ENCODE measurements at regions not wholly inside any gene's neighbourhood (a gene's known extent, or its start where the extent isn't known, plus 50 kb on each side); places are given as distances from the start of the nearest gene placed in this dataset.

GRCh38 chr13:78317030-78317429, 286.3 kb downstream of the POU4F1 start:
- H4K20me1 ChIP-seq (replicated peaks; ENCODE audit: insufficient read depth): no peaks in the 10 kb centered on the region
- no peak overlapping the region for H2AFZ ChIP-seq
- H3K27me3 Mint-ChIP-seq (ENCODE audit: insufficient read depth, low read depth, poor library complexity): peaks cover 1% of the 10 kb centered on the region
- H3K4me1 Mint-ChIP-seq: no peaks in the 10 kb centered on the region; the same call in 2 of the 3 replicates
- no peaks in the 10 kb centered on the region for H3K36me3 ChIP-seq (ENCODE audit: insufficient read depth)
- H3K4me3 ChIP-seq: no peak overlapping the region
- H3K27ac ChIP-seq (ENCODE audit: low read depth): no peak overlapping the region
- no peak overlapping the region for H3K4me3 Mint-ChIP-seq
- H3K79me2 ChIP-seq (replicated peaks; ENCODE audit: insufficient read depth): no peaks in the 10 kb centered on the region
- H3K27ac Mint-ChIP-seq: no peak overlapping the region; the same call in 1 of the 2 replicates
- no peaks in the 10 kb centered on the region for H3K36me3 Mint-ChIP-seq (ENCODE audit: low read depth)
- no peaks in the 10 kb centered on the region for H3K27me3 ChIP-seq (ENCODE audit: insufficient read depth)
- TF ChIP-seq CTCF (conservative IDR thresholded peaks at IDR 0.05; ENCODE audit: low read depth in 2 of 2) (peak; percentile 53 to 62), NANOG (IDR thresholded peaks at IDR 0.05; ENCODE audit: borderline replicate concordance) (no peak)
- H3K4me1 ChIP-seq (ENCODE audit: insufficient read depth): peaks cover 5% of the 10 kb centered on the region; the same call in 1 of the 2 replicates
- no peaks in the 10 kb centered on the region for H3K9me3 Mint-ChIP-seq
- ATAC-seq: peak; percentile 62
- DNase-seq (ENCODE audit: low spot score): peak; percentile 34
- no peak overlapping the region for H3K4me2 ChIP-seq
- H3F3A ChIP-seq (replicated peaks; ENCODE audit: low read depth): no peaks in the 10 kb centered on the region
- no peaks in the 10 kb centered on the region for H3K9me2 ChIP-seq (ENCODE audit: insufficient read depth)

GRCh38 chr13:78309497-78310180, 293.7 kb downstream of the POU4F1 start:
- Histone ChIP-seq H3K36me3 (ENCODE audit: insufficient read depth) (no peaks in the 10 kb centered on the region), H2AFZ (no peak overlapping the region), H3K79me2 (replicated peaks; ENCODE audit: insufficient read depth) (no peaks in the 10 kb centered on the region), H3F3A (replicated peaks; ENCODE audit: low read depth) (no peaks in the 10 kb centered on the region), H3K4me2 (no peak overlapping the region), H3K27ac (ENCODE audit: low read depth) (no peak overlapping the region), H3K4me1 (ENCODE audit: insufficient read depth) (no peaks in the 10 kb centered on the region), H3K9me2 (ENCODE audit: insufficient read depth) (no peaks in the 10 kb centered on the region), H3K4me3 (no peak overlapping the region), H4K20me1 (replicated peaks; ENCODE audit: insufficient read depth) (no peaks in the 10 kb centered on the region), H3K27me3 (ENCODE audit: insufficient read depth) (no peaks in the 10 kb centered on the region)
- TF ChIP-seq ETS1 (IDR thresholded peaks at IDR 0.05) (no peak), POLR2AphosphoS5 (IDR thresholded peaks at IDR 0.05; ENCODE audit: low read depth) (no peak), STAT1 (IDR thresholded peaks at IDR 0.05; ENCODE audit: unreplicated experiment) (no peak), JUNB (IDR thresholded peaks at IDR 0.05; ENCODE audit: unreplicated experiment) (no peak)
- H3K9me3 Mint-ChIP-seq: no peaks in the 10 kb centered on the region
- peaks cover 1% of the 10 kb centered on the region for H3K27me3 Mint-ChIP-seq (ENCODE audit: insufficient read depth, low read depth, poor library complexity)
- H3K27ac Mint-ChIP-seq: no peak overlapping the region
- ATAC-seq (no peak), DNase-seq (ENCODE audit: low spot score) (no peak)
- H3K4me3 Mint-ChIP-seq: no peak overlapping the region
- peaks cover 3% of the 10 kb centered on the region; the same call in 1 of the 3 replicates for H3K4me1 Mint-ChIP-seq
- no peaks in the 10 kb centered on the region for H3K36me3 Mint-ChIP-seq (ENCODE audit: low read depth)

Measured in GM23338 (cell line).